ENCODE measurements at regions not wholly inside any gene's neighbourhood (a gene's known extent, or its start where the extent isn't known, plus 50 kb on each side); places are given as distances from the start of the nearest gene placed in this dataset.

DNA sequence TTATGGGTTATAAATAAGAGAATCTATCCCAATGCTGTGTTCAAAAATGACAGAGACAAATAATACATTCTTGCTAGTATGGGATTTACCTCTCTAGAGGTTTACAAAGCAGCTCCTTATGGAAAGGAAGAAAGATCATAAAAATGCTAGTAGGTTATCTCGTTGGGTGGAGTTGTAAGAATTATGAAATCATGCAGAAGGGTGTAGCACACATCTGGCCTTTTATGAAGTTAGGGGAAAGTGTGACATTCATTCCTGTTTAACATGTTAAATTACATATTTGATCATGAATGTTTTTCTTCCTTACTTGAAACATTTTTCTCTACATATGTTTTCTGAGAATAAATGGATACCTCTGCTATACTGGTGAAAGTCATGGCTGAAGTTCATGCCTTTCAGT, 414.2 kb downstream of the SH3GL2 start:
- TF ChIP-seq POLR2A (IDR thresholded peaks at IDR 0.05; ENCODE audit: low read length): no peak
- no peak for TF ChIP-seq GATA1 (IDR thresholded peaks at IDR 0.05; ENCODE audit: low read depth, low read length)

Measured in erythroblast (primary cell).